ENCODE measurements at regions not wholly inside any gene's neighbourhood (a gene's known extent, or its start where the extent isn't known, plus 50 kb on each side); places are given as distances from the start of the nearest gene placed in this dataset.

DNA sequence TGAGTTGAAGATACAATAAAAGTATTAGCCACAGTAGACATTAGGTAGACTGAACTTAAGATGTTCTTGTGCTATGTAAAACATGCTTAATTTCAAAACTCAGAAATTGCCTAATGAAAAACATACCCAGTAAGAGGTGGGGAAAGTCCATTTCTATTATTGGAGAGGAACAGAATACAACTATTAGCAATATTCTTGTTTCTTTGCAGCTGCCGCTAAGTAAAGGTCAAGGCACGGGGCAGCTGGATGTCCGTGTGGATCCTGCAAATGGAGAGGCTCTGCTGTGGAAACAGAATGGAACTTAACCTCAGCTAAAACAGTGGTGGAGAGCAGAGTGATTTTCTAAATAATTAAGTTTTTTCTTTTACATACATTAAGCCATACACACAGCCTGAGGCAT is 139.2 kb upstream of the ARHGAP28 start:
- Histone ChIP-seq H3K27ac (no peak overlapping the region), H3K36me3 (no peaks in the 10 kb centered on the region), H3K4me3 (no peak overlapping the region), H3K9me3 (no peaks in the 10 kb centered on the region), H3K27me3 (replicated peaks; ENCODE audit: insufficient read depth) (no peaks in the 10 kb centered on the region), H3K4me1 (ENCODE audit: control insufficient read depth in 1 of 2, low read depth in 2 of 2) (no peaks in the 10 kb centered on the region)
- no peak for DNase-seq (ENCODE audit: low spot score)
- TF ChIP-seq, protein P1, sequence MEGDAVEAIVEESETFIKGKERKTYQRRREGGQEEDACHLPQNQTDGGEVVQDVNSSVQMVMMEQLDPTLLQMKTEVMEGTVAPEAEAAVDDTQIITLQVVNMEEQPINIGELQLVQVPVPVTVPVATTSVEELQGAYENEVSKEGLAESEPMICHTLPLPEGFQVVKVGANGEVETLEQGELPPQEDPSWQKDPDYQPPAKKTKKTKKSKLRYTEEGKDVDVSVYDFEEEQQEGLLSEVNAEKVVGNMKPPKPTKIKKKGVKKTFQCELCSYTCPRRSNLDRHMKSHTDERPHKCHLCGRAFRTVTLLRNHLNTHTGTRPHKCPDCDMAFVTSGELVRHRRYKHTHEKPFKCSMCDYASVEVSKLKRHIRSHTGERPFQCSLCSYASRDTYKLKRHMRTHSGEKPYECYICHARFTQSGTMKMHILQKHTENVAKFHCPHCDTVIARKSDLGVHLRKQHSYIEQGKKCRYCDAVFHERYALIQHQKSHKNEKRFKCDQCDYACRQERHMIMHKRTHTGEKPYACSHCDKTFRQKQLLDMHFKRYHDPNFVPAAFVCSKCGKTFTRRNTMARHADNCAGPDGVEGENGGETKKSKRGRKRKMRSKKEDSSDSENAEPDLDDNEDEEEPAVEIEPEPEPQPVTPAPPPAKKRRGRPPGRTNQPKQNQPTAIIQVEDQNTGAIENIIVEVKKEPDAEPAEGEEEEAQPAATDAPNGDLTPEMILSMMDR (IDR thresholded peaks at IDR 0.05), result no peak
- ATAC-seq (ENCODE audit: insufficient number of reproducible peaks, low FRiP score, low read depth), result no peak

GRCh38 chr18:6591491-6591890 is 138.0 kb upstream of the ARHGAP28 start:
- H3K9me3 ChIP-seq, result no peaks in the 10 kb centered on the region
- TF ChIP-seq, protein P1 (IDR thresholded peaks at IDR 0.05), result no peak
- DNase-seq (ENCODE audit: low spot score), result no peak
- H3K27me3 ChIP-seq (replicated peaks; ENCODE audit: insufficient read depth), result no peaks in the 10 kb centered on the region
- ATAC-seq (ENCODE audit: insufficient number of reproducible peaks, low FRiP score, low read depth), result no peak
- no peak overlapping the region for H3K4me3 ChIP-seq
- H3K36me3 ChIP-seq, result no peaks in the 10 kb centered on the region
- no peak overlapping the region for H3K27ac ChIP-seq
- no peaks in the 10 kb centered on the region for H3K4me1 ChIP-seq (ENCODE audit: control insufficient read depth in 1 of 2, low read depth in 2 of 2)

DNA sequence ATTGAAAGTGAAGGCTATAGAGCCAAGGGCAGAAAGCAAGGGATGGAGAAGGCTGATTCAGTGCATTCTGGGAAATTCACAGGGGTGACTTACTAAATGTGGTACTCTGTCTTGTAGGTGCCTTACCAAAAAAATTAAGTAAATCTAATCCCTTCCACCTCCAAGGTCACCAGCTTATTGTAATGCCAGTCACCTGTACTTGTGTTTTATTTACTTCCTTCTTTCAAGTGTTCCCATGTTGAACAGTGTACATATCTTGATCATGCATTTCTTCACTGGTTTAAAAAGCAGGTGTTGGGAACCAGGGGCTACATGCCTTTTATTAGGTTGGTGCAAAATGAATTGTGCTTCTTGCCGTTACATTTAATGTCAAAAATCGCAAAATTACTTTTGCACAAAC is 137.0 kb upstream of the ARHGAP28 start:
- Histone ChIP-seq H3K36me3 (no peaks in the 10 kb centered on the region), H3K27me3 (replicated peaks; ENCODE audit: insufficient read depth) (no peaks in the 10 kb centered on the region), H3K27ac (no peak overlapping the region), H3K4me1 (ENCODE audit: control insufficient read depth in 1 of 2, low read depth in 2 of 2) (no peaks in the 10 kb centered on the region), H3K9me3 (no peaks in the 10 kb centered on the region), H3K4me3 (no peak overlapping the region)
- DNase-seq (ENCODE audit: low spot score) (no peak), ATAC-seq (ENCODE audit: insufficient number of reproducible peaks, low FRiP score, low read depth) (no peak)
- TF ChIP-seq, protein P1 (IDR thresholded peaks at IDR 0.05), result no peak

DNA sequence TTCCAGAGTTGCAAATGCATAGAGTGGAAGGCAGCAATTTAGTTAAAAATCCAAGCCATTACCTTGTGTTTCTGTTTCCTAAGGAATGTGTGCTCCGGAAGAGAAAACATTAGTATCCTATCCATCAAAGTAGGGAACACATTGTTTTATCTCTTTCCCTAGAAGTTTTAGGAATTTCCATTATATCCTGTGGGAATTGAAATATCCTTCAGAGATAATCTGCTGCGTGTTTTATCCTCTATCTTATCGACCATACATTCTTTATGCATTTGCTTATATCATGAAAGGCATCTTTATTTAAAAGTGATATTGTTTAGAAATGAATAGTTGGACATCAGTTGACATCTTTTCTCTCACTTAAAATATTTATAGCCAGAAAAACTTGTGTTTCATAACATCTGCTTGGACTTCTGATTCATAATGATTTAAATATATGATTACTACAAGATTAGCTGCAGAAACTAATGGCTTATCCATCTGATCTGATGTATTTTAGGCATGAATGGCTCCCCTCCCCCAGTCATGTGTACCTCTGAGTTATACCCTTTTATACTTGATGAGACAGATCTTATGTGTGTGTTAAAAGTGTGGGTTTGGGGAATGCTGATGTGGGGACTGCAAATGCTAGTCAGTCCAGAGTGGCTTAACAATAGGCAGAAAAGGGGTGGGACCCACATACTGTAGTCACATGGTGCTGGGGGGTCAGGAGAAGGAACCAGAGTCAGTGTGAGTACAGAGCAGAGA is 136.2 kb upstream of the ARHGAP28 start:
- no peak for ATAC-seq (ENCODE audit: insufficient number of reproducible peaks, low FRiP score, low read depth)
- Histone ChIP-seq H3K36me3 (no peaks in the 10 kb centered on the region), H3K4me1 (ENCODE audit: control insufficient read depth in 1 of 2, low read depth in 2 of 2) (no peaks in the 10 kb centered on the region), H3K9me3 (no peaks in the 10 kb centered on the region), H3K27me3 (replicated peaks; ENCODE audit: insufficient read depth) (no peaks in the 10 kb centered on the region), H3K27ac (no peak overlapping the region), H3K4me3 (no peak overlapping the region)
- TF ChIP-seq, protein P1 (IDR thresholded peaks at IDR 0.05), result no peak
- no peak for DNase-seq (ENCODE audit: low spot score)

GRCh38 chr18:6595666-6596065 is 133.8 kb upstream of the ARHGAP28 start:
- DNase-seq (ENCODE audit: low spot score) (no peak), ATAC-seq (ENCODE audit: insufficient number of reproducible peaks, low FRiP score, low read depth) (no peak)
- H3K27ac ChIP-seq, result no peak overlapping the region
- no peaks in the 10 kb centered on the region for H3K4me1 ChIP-seq (ENCODE audit: control insufficient read depth in 1 of 2, low read depth in 2 of 2)
- H3K9me3 ChIP-seq, result no peaks in the 10 kb centered on the region
- no peaks in the 10 kb centered on the region for H3K36me3 ChIP-seq
- TF ChIP-seq, protein P1 (IDR thresholded peaks at IDR 0.05), result no peak
- H3K27me3 ChIP-seq (replicated peaks; ENCODE audit: insufficient read depth), result no peaks in the 10 kb centered on the region
- H3K4me3 ChIP-seq, result no peak overlapping the region
